ENCODE measurements at regions not wholly inside any gene's neighbourhood (a gene's known extent, or its start where the extent isn't known, plus 50 kb on each side); places are given as distances from the start of the nearest gene placed in this dataset.

DNA sequence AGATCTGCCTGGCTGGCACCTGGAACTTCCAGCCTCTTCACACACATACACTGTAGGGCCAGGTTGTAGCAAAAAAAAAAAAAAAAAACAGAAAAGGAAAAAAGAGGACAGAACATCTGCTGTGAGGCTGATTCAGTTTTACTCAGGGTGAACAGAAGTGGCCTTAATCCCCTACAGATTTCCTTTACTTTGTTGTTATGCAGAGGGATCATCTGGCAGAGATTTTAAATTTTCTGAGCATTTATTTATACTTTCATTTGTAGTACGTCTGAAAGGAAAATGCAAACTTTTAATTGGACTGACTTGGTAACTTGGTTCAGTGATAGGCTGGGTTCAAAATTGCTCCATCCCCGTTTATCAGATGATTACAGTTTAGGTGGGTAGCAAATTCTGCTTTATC is 50.8 kb upstream of the PRICKLE1 start:
- ATAC-seq (no peak), DNase-seq (no peak), FAIRE-seq (no peak)
- no peaks in the 10 kb centered on the region for H3K9me3 ChIP-seq
- WGBS, 2 donors, result 70 to 72% methylated on average over 2 of the region's 2 CpGs
- H3K4me1 ChIP-seq, result no peaks in the 10 kb centered on the region
- TF ChIP-seq, protein P1, sequence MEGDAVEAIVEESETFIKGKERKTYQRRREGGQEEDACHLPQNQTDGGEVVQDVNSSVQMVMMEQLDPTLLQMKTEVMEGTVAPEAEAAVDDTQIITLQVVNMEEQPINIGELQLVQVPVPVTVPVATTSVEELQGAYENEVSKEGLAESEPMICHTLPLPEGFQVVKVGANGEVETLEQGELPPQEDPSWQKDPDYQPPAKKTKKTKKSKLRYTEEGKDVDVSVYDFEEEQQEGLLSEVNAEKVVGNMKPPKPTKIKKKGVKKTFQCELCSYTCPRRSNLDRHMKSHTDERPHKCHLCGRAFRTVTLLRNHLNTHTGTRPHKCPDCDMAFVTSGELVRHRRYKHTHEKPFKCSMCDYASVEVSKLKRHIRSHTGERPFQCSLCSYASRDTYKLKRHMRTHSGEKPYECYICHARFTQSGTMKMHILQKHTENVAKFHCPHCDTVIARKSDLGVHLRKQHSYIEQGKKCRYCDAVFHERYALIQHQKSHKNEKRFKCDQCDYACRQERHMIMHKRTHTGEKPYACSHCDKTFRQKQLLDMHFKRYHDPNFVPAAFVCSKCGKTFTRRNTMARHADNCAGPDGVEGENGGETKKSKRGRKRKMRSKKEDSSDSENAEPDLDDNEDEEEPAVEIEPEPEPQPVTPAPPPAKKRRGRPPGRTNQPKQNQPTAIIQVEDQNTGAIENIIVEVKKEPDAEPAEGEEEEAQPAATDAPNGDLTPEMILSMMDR (IDR thresholded peaks at IDR 0.05), result no peak
- intact Hi-C loops (cut with DNase I), result no loop called here
- H3K4me3 ChIP-seq, result no peak overlapping the region
- H3K27ac ChIP-seq, result no peak overlapping the region
- H3K27me3 ChIP-seq, result no peaks in the 10 kb centered on the region
- no peaks in the 10 kb centered on the region for H3K36me3 ChIP-seq

DNA sequence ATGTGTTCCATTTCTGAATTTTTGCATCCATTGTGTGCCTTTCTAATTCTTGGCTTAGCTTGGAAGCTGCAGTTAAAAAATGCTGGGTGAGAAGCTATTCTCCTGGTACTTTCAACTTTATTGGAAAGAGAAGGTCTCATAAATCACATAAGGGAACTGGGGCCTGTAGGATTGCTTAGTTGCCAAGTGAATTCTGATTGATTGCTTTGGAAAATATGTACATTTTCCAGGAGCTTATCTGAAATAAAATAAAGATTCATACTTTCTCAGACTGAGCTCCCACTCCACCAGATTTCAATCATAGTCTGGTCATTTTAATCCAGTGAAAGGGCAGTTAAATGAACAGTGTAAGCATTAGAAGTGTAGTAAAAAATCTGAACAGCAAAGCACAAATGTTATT is 50.0 kb upstream of the PRICKLE1 start:
- H3K27ac ChIP-seq, result no peak overlapping the region
- FAIRE-seq (no peak), ATAC-seq (no peak), DNase-seq (no peak)
- H3K9me3 ChIP-seq, result no peaks in the 10 kb centered on the region
- no peaks in the 10 kb centered on the region for H3K36me3 ChIP-seq
- H3K27me3 ChIP-seq, result no peaks in the 10 kb centered on the region
- intact Hi-C loops (cut with DNase I), result no loop called here
- no peaks in the 10 kb centered on the region for H3K4me1 ChIP-seq
- H3K4me3 ChIP-seq, result no peak overlapping the region
- TF ChIP-seq, protein P1 (IDR thresholded peaks at IDR 0.05), result no peak
